Endodermal cell (in vitro differentiated cells): ENCODE measurements at regions not wholly inside any gene's neighbourhood (a gene's known extent, or its start where the extent isn't known, plus 50 kb on each side); places are given as distances from the start of the nearest gene placed in this dataset.

ENCODE experiments used
- DNase-seq: peaks from one replicate; pipeline ENCODE4 v3.0.0-alpha.2; 2017
- H3K27ac ChIP-seq: 2 replicates; pipeline ENCODE4 v1.5.1; 2013; ENCODE audit warnings: mild to moderate bottlenecking, low read depth, low read length, moderate library complexity
- H3K27me3 ChIP-seq: 2 replicates; pipeline ENCODE4 v1.6.1; 2013; ENCODE audit warnings: mild to moderate bottlenecking, low read length, moderate library complexity; ENCODE audit not compliant: insufficient read depth, control insufficient read depth, poor library complexity, severe bottlenecking
- H3K36me3 ChIP-seq: 2 replicates; pipeline ENCODE4 v1.7.0; 2013; ENCODE audit warnings: mild to moderate bottlenecking, low read length, moderate library complexity; ENCODE audit not compliant: control insufficient read depth, insufficient read depth
- H3K4me1 ChIP-seq: one replicate; pipeline ENCODE4 v1.7.0; 2013; ENCODE audit warnings: low read length; ENCODE audit not compliant: control insufficient read depth, insufficient read depth
- H3K4me3 ChIP-seq: 2 replicates; pipeline ENCODE4 v1.5.1; 2013; ENCODE audit warnings: mild to moderate bottlenecking, low read length, moderate library complexity
- H3K9ac ChIP-seq: 2 replicates; pipeline ENCODE4 v1.6.1; 2013; ENCODE audit warnings: mild to moderate bottlenecking, low read length, moderate library complexity; ENCODE audit not compliant: poor library complexity, severe bottlenecking; ENCODE audit errors: extremely low read depth
- H3K9me3 ChIP-seq: 2 replicates; pipeline ENCODE4 v1.6.1; 2013; ENCODE audit warnings: mild to moderate bottlenecking, low read length, moderate library complexity; ENCODE audit not compliant: control insufficient read depth
- H3K27ac Mint-ChIP-seq: 2 replicates; pipeline ENCODE4 v1.8.0; 2020; ENCODE audit warnings: mixed read lengths
- H3K27me3 Mint-ChIP-seq: 2 replicates; pipeline ENCODE4 v1.8.0; 2021; ENCODE audit warnings: mild to moderate bottlenecking, mixed read lengths; ENCODE audit not compliant: insufficient read depth
- H3K36me3 Mint-ChIP-seq: 2 replicates; pipeline ENCODE4 v1.8.0; 2020; ENCODE audit warnings: low read depth, mixed read lengths
- H3K4me1 Mint-ChIP-seq: 2 replicates; pipeline ENCODE4 v1.8.0; 2020; ENCODE audit warnings: mixed read lengths
- H3K4me3 Mint-ChIP-seq: 2 replicates; pipeline ENCODE4 v1.8.0; 2020; ENCODE audit warnings: mild to moderate bottlenecking, moderate library complexity, mixed read lengths
- H3K9me3 Mint-ChIP-seq: 2 replicates; pipeline ENCODE4 v1.8.0; 2020; ENCODE audit warnings: mild to moderate bottlenecking, mixed read lengths
- CTCF ChIP-seq: fragments of 200-600 bp; sonication (generic); conservative IDR thresholded peaks from 2 replicates; pipeline ENCODE4 v1.5.0; 2021; ENCODE audit warnings: antibody characterized with exemption, mild to moderate bottlenecking
- WGBS, 2 experiments: methylation state at CpG; one replicate each; pipeline versions ENCODE4 v1.1.5 to v1.1.7; 2013; ENCODE audit warnings: missing lambda C conversion rate in 2 of 2, mixed read lengths in 1 of 2; ENCODE audit not compliant: insufficient coverage in 1 of 2, insufficient read length in 1 of 2; 5-methylcytosine and 5-hydroxymethylcytosine counted together

- Histone ChIP-seq H3K36me3 (no peaks in the 10 kb centered on the region), H3K4me3 (peak overlapping the region; percentile 72), H3K27me3 (peaks cover 10% of the 10 kb centered on the region), H3K27ac (no peak overlapping the region), H3K9me3 (no peaks in the 10 kb centered on the region), H3K4me1 (no peaks in the 10 kb centered on the region), H3K9ac (no peak overlapping the region)
- Mint-ChIP-seq H3K9me3 (no peaks in the 10 kb centered on the region), H3K4me1 (peaks cover 15% of the 10 kb centered on the region), H3K27me3 (peaks cover 35% of the 10 kb centered on the region), H3K4me3 (peak overlapping the region; percentile 75), H3K36me3 (no peaks in the 10 kb centered on the region), H3K27ac (peak overlapping the region; percentile 90)
- TF ChIP-seq CTCF, result no peak
- peak; percentile 89 for DNase-seq
- 8 to 91% methylated on average over 1 to 34 of the region's 34 CpGs for WGBS, 2 experiments
Observed at GRCh38 chr7:54932818-54933543, 85.8 kb upstream of the EGFR start.

- no peaks in the 10 kb centered on the region for H3K9me3 Mint-ChIP-seq
- H3K4me1 ChIP-seq, result no peaks in the 10 kb centered on the region
Observed at GRCh38 chr7:54933643-54934042, 85.2 kb upstream of the EGFR start.

GRCh38 chr7:54940748-54941147 is 78.1 kb upstream of the EGFR start:
- no peak overlapping the region for H3K4me3 Mint-ChIP-seq
- Histone ChIP-seq H3K9me3 (no peaks in the 10 kb centered on the region), H3K36me3 (no peaks in the 10 kb centered on the region), H3K4me3 (no peak overlapping the region), H3K4me1 (no peaks in the 10 kb centered on the region), H3K27ac (no peak overlapping the region), H3K27me3 (no peaks in the 10 kb centered on the region), H3K9ac (no peak overlapping the region)
- H3K4me1 Mint-ChIP-seq, result peaks cover 7% of the 10 kb centered on the region
- peaks cover 7% of the 10 kb centered on the region for H3K27me3 Mint-ChIP-seq
- H3K9me3 Mint-ChIP-seq, result no peaks in the 10 kb centered on the region
- WGBS, 2 experiments, result 93% methylated on average over 2 to 3 of the region's 3 CpGs
- H3K36me3 Mint-ChIP-seq, result no peaks in the 10 kb centered on the region
- no peak overlapping the region for H3K27ac Mint-ChIP-seq
- DNase-seq, result no peak
- TF ChIP-seq CTCF, result no peak

More at GRCh38 chr7:54933643-54934042, 85.2 kb upstream of the EGFR start:
- H3K27ac ChIP-seq, result no peak overlapping the region
- H3K27me3 ChIP-seq, result peaks cover 10% of the 10 kb centered on the region
- Mint-ChIP-seq H3K27me3 (peaks cover 35% of the 10 kb centered on the region), H3K27ac (peak overlapping the region; percentile 90), H3K36me3 (no peaks in the 10 kb centered on the region), H3K4me1 (peaks cover 15% of the 10 kb centered on the region), H3K4me3 (peak overlapping the region; percentile 75)
- DNase-seq, result no peak
- TF ChIP-seq CTCF, result no peak
- H3K4me3 ChIP-seq, result peak overlapping the region; percentile 72
- WGBS, 2 experiments, result 92 to 95% methylated on average over 4 of the region's 4 CpGs
- H3K9ac ChIP-seq, result no peak overlapping the region
- no peaks in the 10 kb centered on the region for H3K9me3 ChIP-seq
- no peaks in the 10 kb centered on the region for H3K36me3 ChIP-seq
